ENCODE measurements at regions not wholly inside any gene's neighbourhood (a gene's known extent, or its start where the extent isn't known, plus 50 kb on each side); places are given as distances from the start of the nearest gene placed in this dataset.

- DNase-seq (ENCODE audit: low spot score), result no peak
- ChIA-PET POLR2A (no interaction called here), CTCF (ENCODE audit: unreplicated experiment) (no interaction called here)
- Histone ChIP-seq H3K36me3 (ENCODE audit: insufficient read depth, low read length) (no peaks in the 10 kb centered on the region), H4K20me1 (ENCODE audit: insufficient read depth, low read length) (no peaks in the 10 kb centered on the region), H3K9me3 (ENCODE audit: low read length) (no peaks in the 10 kb centered on the region), H3K27ac (ENCODE audit: low read depth, low read length, poor library complexity, severe bottlenecking) (no peak overlapping the region), H3K4me1 (ENCODE audit: insufficient read depth, low read length, poor library complexity, severe bottlenecking) (no peaks in the 10 kb centered on the region), H3K9me2 (ENCODE audit: insufficient read depth, low read length) (no peaks in the 10 kb centered on the region), H3K4me2 (ENCODE audit: low read length) (no peak overlapping the region), H2AFZ (ENCODE audit: low read length) (no peak overlapping the region), H3K79me2 (ENCODE audit: insufficient read depth, low read depth, low read length) (no peaks in the 10 kb centered on the region), H3K4me3 (ENCODE audit: low read depth, low read length, poor library complexity, severe bottlenecking) (no peak overlapping the region)
- intact Hi-C loops (cut with micrococcal nuclease; ENCODE audit: unreplicated experiment), result no loop called here
- no peak for TF ChIP-seq CTCF (conservative IDR thresholded peaks at IDR 0.05; ENCODE audit: low read length)
- BruUV-seq (replicated peaks), result no TSS peak
Measured at GRCh38 chr1:239997515-239998311, 94.0 kb upstream of the FMN2 start.

- Histone ChIP-seq H3K36me3 (ENCODE audit: insufficient read depth, low read length) (no peaks in the 10 kb centered on the region), H3K4me3 (ENCODE audit: low read depth, low read length, poor library complexity, severe bottlenecking) (no peak overlapping the region), H2AFZ (ENCODE audit: low read length) (no peak overlapping the region), H3K79me2 (ENCODE audit: insufficient read depth, low read depth, low read length) (no peaks in the 10 kb centered on the region), H3K4me1 (ENCODE audit: insufficient read depth, low read length, poor library complexity, severe bottlenecking) (no peaks in the 10 kb centered on the region), H3K4me2 (ENCODE audit: low read length) (no peak overlapping the region), H3K27ac (ENCODE audit: low read depth, low read length, poor library complexity, severe bottlenecking) (no peak overlapping the region), H3K9me2 (ENCODE audit: insufficient read depth, low read length) (no peaks in the 10 kb centered on the region), H3K9me3 (ENCODE audit: low read length) (no peaks in the 10 kb centered on the region), H4K20me1 (ENCODE audit: insufficient read depth, low read length) (no peaks in the 10 kb centered on the region)
- BruUV-seq (replicated peaks), result no TSS peak
- intact Hi-C loops (cut with micrococcal nuclease; ENCODE audit: unreplicated experiment), result no loop called here
- ChIA-PET CTCF (ENCODE audit: unreplicated experiment) (no interaction called here), POLR2A (no interaction called here)
- DNase-seq (ENCODE audit: low spot score), result no peak
- TF ChIP-seq EZH2phosphoT487 (IDR thresholded peaks at IDR 0.05; ENCODE audit: borderline replicate concordance, low read depth, low read length), result no peak
- TF ChIP-seq CTCF (conservative IDR thresholded peaks at IDR 0.05; ENCODE audit: low read length), result no peak
Measured at GRCh38 chr1:239998312-239998649, 93.4 kb upstream of the FMN2 start.

- Histone ChIP-seq H3K4me2 (ENCODE audit: low read length) (no peak overlapping the region), H3K4me1 (ENCODE audit: insufficient read depth, low read length, poor library complexity, severe bottlenecking) (no peaks in the 10 kb centered on the region), H3K36me3 (ENCODE audit: insufficient read depth, low read length) (no peaks in the 10 kb centered on the region), H3K79me2 (ENCODE audit: insufficient read depth, low read depth, low read length) (no peaks in the 10 kb centered on the region), H3K9me2 (ENCODE audit: insufficient read depth, low read length) (no peaks in the 10 kb centered on the region), H2AFZ (ENCODE audit: low read length) (no peak overlapping the region), H4K20me1 (ENCODE audit: insufficient read depth, low read length) (no peaks in the 10 kb centered on the region), H3K27ac (ENCODE audit: low read depth, low read length, poor library complexity, severe bottlenecking) (no peak overlapping the region), H3K4me3 (ENCODE audit: low read depth, low read length, poor library complexity, severe bottlenecking) (no peak overlapping the region), H3K9me3 (ENCODE audit: low read length) (no peaks in the 10 kb centered on the region)
- no peak for DNase-seq (ENCODE audit: low spot score)
- intact Hi-C loops (cut with micrococcal nuclease; ENCODE audit: unreplicated experiment), result no loop called here
- TF ChIP-seq EZH2phosphoT487 (IDR thresholded peaks at IDR 0.05; ENCODE audit: borderline replicate concordance, low read depth, low read length), result no peak
- no peak for TF ChIP-seq CTCF (conservative IDR thresholded peaks at IDR 0.05; ENCODE audit: low read length)
- BruUV-seq (replicated peaks), result no TSS peak
- CTCF ChIA-PET (ENCODE audit: unreplicated experiment), result no interaction called here
- POLR2A ChIA-PET, result no interaction called here
Measured at GRCh38 chr1:239999170-239999569, 92.5 kb upstream of the FMN2 start.

All from OCI-LY7 (cell line).